HCT116 (cell line): ENCODE measurements at regions not wholly inside any gene's neighbourhood (a gene's known extent, or its start where the extent isn't known, plus 50 kb on each side); places are given as distances from the start of the nearest gene placed in this dataset.

ENCODE experiments used
- ATAC-seq: fragments of 200-7000 bp; cut with Tn5 transposase; 2 replicates; pipeline ENCODE4 v1.9.1; 2020; ENCODE audit warnings: mild to moderate bottlenecking, moderate library complexity
- BruUV-seq: library from RNA; stranded (reverse); fragments of 400-500 nt; replicated peaks from 2 replicates; lab custom pipeline; 2021; lab: Mats Ljungman, UMichigan
- CTCF ChIA-PET: fragments of 300-600 bp; sonication (Branson Sonifier 250); formaldehyde crosslinking; loops from one replicate; lab custom pipeline; 2021; ENCODE audit warnings: antibody characterized with exemption; lab: Charles Lee
- POLR2A ChIA-PET: fragments of 300-600, 350-600 bp; sonication (Branson Sonifier 250); formaldehyde crosslinking; loops from one replicate; lab custom pipeline; 2021; ENCODE audit warnings: antibody characterized with exemption; lab: Charles Lee
- RAD21 ChIA-PET, 2 experiments: fragments of 300-600 bp; sonication (Branson Sonifier 250); formaldehyde crosslinking; loops; one replicate each; lab custom pipeline; 2023; ENCODE audit warnings: low total read pairs in 2 of 2; ENCODE audit not compliant: uncharacterized antibody in 2 of 2, unreplicated experiment in 2 of 2, low non-redundant PET in 1 of 2; lab: Charles Lee
- DNase-seq: peaks from one replicate; pipeline ENCODE4 v3.0.0-alpha.2; 2010; ENCODE audit warnings: low read depth, low spot score
- H2AFZ ChIP-seq: fragments of 200-600 bp; shearing (Covaris generic), sonication (generic); 2 replicates; pipeline ENCODE4 v1.6.1; 2017; ENCODE audit warnings: low read depth, mixed run types, mixed read lengths, antibody characterized with exemption, low read length; ENCODE audit not compliant: poor library complexity, severe bottlenecking
- H3K27ac ChIP-seq: 2 replicates; pipeline ENCODE4 v1.5.1; 2012; ENCODE audit warnings: low read depth, low read length
- H3K27me3 ChIP-seq: fragments of 200-600 bp; sonication (generic); 2 replicates; pipeline ENCODE4 v1.6.1; 2016; ENCODE audit warnings: mixed run types, low read length, mixed read lengths; ENCODE audit not compliant: insufficient read depth
- H3K36me3 ChIP-seq, 2 experiments: fragments of 200-500 bp in 1 of 2; fragments of 200-600 bp in 1 of 2; sonication (Bioruptor generic) in 1 of 2; sonication (generic) in 1 of 2; 2 replicates each; pipeline versions ENCODE4 v1.5.1 to v1.6.1; 2014 to 2016; ENCODE audit warnings: low read length in 2 of 2, inconsistent platforms in 1 of 2, mixed read lengths in 1 of 2, mixed run types in 1 of 2; ENCODE audit not compliant: insufficient read depth in 2 of 2, control insufficient read depth in 1 of 2
- H3K4me1 ChIP-seq, 2 experiments: fragments of 200-600 bp in 1 of 2; sonication (generic) in 1 of 2; 2 replicates each; pipeline versions ENCODE4 v1.5.1 to v1.6.1; 2012 to 2017; ENCODE audit warnings: low read length in 2 of 2, inconsistent platforms in 1 of 2, mild to moderate bottlenecking in 1 of 2, mixed read lengths in 1 of 2, mixed run types in 1 of 2, moderate library complexity in 1 of 2; ENCODE audit not compliant: insufficient read depth in 2 of 2, control insufficient read depth in 1 of 2
- H3K4me2 ChIP-seq: fragments of 200-600 bp; sonication (generic); 2 replicates; pipeline ENCODE4 v1.6.1; 2017; ENCODE audit warnings: mixed run types, low read length, mixed read lengths
- H3K4me3 ChIP-seq, 2 experiments: fragments of 200-600 bp in 1 of 2; sonication (generic) in 1 of 2; replicated peaks in 1 of 2; 2 replicates each; pipeline ENCODE4 v1.5.1; 2011 to 2016; ENCODE audit warnings: low read length in 2 of 2, control low read depth in 1 of 2, low read depth in 1 of 2, mild to moderate bottlenecking in 1 of 2, mixed read lengths in 1 of 2, mixed run types in 1 of 2
- H3K79me2 ChIP-seq: fragments of 200-600 bp; sonication (generic); 2 replicates; pipeline ENCODE4 v1.6.1; 2017; ENCODE audit warnings: mild to moderate bottlenecking, mixed run types, low read length, moderate library complexity, mixed read lengths; ENCODE audit not compliant: insufficient read depth
- H3K9ac ChIP-seq: fragments of 200-600 bp; sonication (generic); 2 replicates; pipeline ENCODE4 v1.6.1; 2016; ENCODE audit warnings: low read length, mixed read lengths
- H3K9me2 ChIP-seq: fragments of 200-600 bp; sonication (generic), shearing (Covaris generic); 2 replicates; pipeline ENCODE4 v1.6.1; 2017; ENCODE audit warnings: mixed run types, mild to moderate bottlenecking, moderate library complexity; ENCODE audit not compliant: insufficient read depth
- H3K9me3 ChIP-seq, 2 experiments: fragments of 200-500 bp in 1 of 2; fragments of 200-600 bp in 1 of 2; sonication (Bioruptor generic) in 1 of 2; sonication (generic) in 1 of 2; 2 replicates each; pipeline ENCODE4 v1.6.1; 2014 to 2017; ENCODE audit warnings: low read length in 2 of 2, mixed read lengths in 2 of 2, inconsistent platforms in 1 of 2, low read depth in 1 of 2, mild to moderate bottlenecking in 1 of 2, mixed run types in 1 of 2, moderate library complexity in 1 of 2; ENCODE audit not compliant: control insufficient read depth in 1 of 2, insufficient read depth in 1 of 2
- H4K20me1 ChIP-seq: fragments of 200-600 bp; sonication (generic), shearing (Covaris generic); 2 replicates; pipeline ENCODE4 v1.6.1; 2017; ENCODE audit warnings: mixed run types, mild to moderate bottlenecking, moderate library complexity; ENCODE audit not compliant: insufficient read depth
- CBX3 ChIP-seq: IDR thresholded peaks from 2 replicates; pipeline ENCODE4 v1.6.1; 2012; ENCODE audit warnings: low read depth
- CEBPB ChIP-seq: IDR thresholded peaks from 2 replicates; pipeline ENCODE4 v1.6.1; 2012; ENCODE audit warnings: low read depth
- EGR1 ChIP-seq: IDR thresholded peaks from 2 replicates; pipeline ENCODE4 v1.6.1; 2012; ENCODE audit warnings: low read depth
- ELF1 ChIP-seq: IDR thresholded peaks from 2 replicates; pipeline ENCODE4 v1.6.1; 2012; ENCODE audit warnings: low read depth, borderline replicate concordance
- JUND ChIP-seq: IDR thresholded peaks from 2 replicates; pipeline ENCODE4 v1.6.1; 2012
- MAX ChIP-seq: IDR thresholded peaks from 2 replicates; pipeline ENCODE4 v1.6.1; 2012
- RAD21 ChIP-seq: IDR thresholded peaks from 2 replicates; pipeline ENCODE4 v1.6.1; 2012; ENCODE audit warnings: low read depth, mild to moderate bottlenecking
- SIN3A ChIP-seq: IDR thresholded peaks from 2 replicates; pipeline ENCODE4 v1.6.1; 2012; ENCODE audit warnings: low read depth
- SRF ChIP-seq: IDR thresholded peaks from 2 replicates; pipeline ENCODE4 v1.6.1; 2012; ENCODE audit warnings: low read depth
- TCF7L2 ChIP-seq: IDR thresholded peaks from 2 replicates; pipeline ENCODE4 v1.7.0; 2011; ENCODE audit warnings: borderline replicate concordance, inconsistent platforms; ENCODE audit not compliant: insufficient read depth, insufficient read length; ENCODE audit errors: extremely low read depth
- YY1 ChIP-seq: IDR thresholded peaks from 2 replicates; pipeline ENCODE4 v1.6.1; 2011; ENCODE audit warnings: low read length, low read depth, moderate library complexity, mild to moderate bottlenecking; ENCODE audit not compliant: insufficient replicate concordance; ENCODE audit errors: extremely low read depth
- ZBTB33 ChIP-seq: IDR thresholded peaks from 2 replicates; pipeline ENCODE4 v1.6.1; 2011; ENCODE audit warnings: mild to moderate bottlenecking, low read length, moderate library complexity; ENCODE audit not compliant: insufficient replicate concordance; ENCODE audit errors: extremely low read depth
- ZFX ChIP-seq: fragments of 450-650 bp; IDR thresholded peaks from 2 replicates; pipeline ENCODE4 v1.6.1; 2017
- intact Hi-C: fragments of 100-400 bp; cut with micrococcal nuclease; formaldehyde crosslinking; loops from 2 replicates; pipeline ENCODE4 v1.10.0; 2022
- TF ChIP-seq, protein P1 (sequence below), 3 experiments: fragments of 200-600 bp in 1 of 3; sonication (generic) in 1 of 3; IDR thresholded peaks in 2 of 3; conservative IDR thresholded peaks in 1 of 3; 2 replicates each; pipeline ENCODE4 v1.5.1; 2012 to 2017; ENCODE audit warnings: low read depth in 2 of 3, low read length in 2 of 3, antibody characterized with exemption in 1 of 3, borderline replicate concordance in 1 of 3, control low read depth in 1 of 3, mild to moderate bottlenecking in 1 of 3, mixed read lengths in 1 of 3, mixed run types in 1 of 3, moderate library complexity in 1 of 3; ENCODE audit not compliant: insufficient read depth in 1 of 3

GRCh38 chr4:13866881-13867280 lies 239.4 kb upstream of the BOD1L1 start:
- ChIA-PET RAD21 (no interaction called here), CTCF (no interaction called here), POLR2A (no interaction called here)
- ATAC-seq: no peak
- Histone ChIP-seq H3K9ac (no peak overlapping the region), H3K4me1 (no peaks in the 10 kb centered on the region), H3K79me2 (no peaks in the 10 kb centered on the region), H3K4me3 (no peak overlapping the region), H3K4me2 (no peak overlapping the region), H3K9me2 (no peaks in the 10 kb centered on the region), H3K9me3 (peaks cover 0 to 3% of the 10 kb centered on the region in 2 experiments; a peak in 2 of 4 replicates), H4K20me1 (no peaks in the 10 kb centered on the region), H2AFZ (no peak overlapping the region), H3K27ac (no peak overlapping the region), H3K36me3 (no peaks in the 10 kb centered on the region), H3K27me3 (no peaks in the 10 kb centered on the region)
- intact Hi-C loops: no loop called here
- TF ChIP-seq ELF1 (no peak), CEBPB (no peak)
- no TSS peak for BruUV-seq
- DNase-seq: no peak

GRCh38 chr4:13872155-13872554 lies 244.6 kb upstream of the BOD1L1 start:
- no peak overlapping the region for H3K4me2 ChIP-seq
- no peak overlapping the region for H3K4me3 ChIP-seq

More at GRCh38 chr4:13872155-13872554, 244.6 kb upstream of the BOD1L1 start:
- ATAC-seq (no peak), DNase-seq (no peak)
- Histone ChIP-seq H2AFZ (no peak overlapping the region), H3K9me2 (no peaks in the 10 kb centered on the region), H3K4me1 (no peaks in the 10 kb centered on the region), H3K36me3 (no peaks in the 10 kb centered on the region), H4K20me1 (no peaks in the 10 kb centered on the region), H3K9me3 (no peaks in the 10 kb centered on the region; a peak in 1 of 4 replicates), H3K27ac (no peak overlapping the region), H3K79me2 (no peaks in the 10 kb centered on the region), H3K27me3 (no peaks in the 10 kb centered on the region), H3K9ac (no peak overlapping the region)
- ChIA-PET CTCF (no interaction called here), RAD21 (no interaction called here), POLR2A (no interaction called here)
- no TSS peak for BruUV-seq
- intact Hi-C loops: no loop called here
- no peak for TF ChIP-seq JUND
- TF ChIP-seq, protein P1, sequence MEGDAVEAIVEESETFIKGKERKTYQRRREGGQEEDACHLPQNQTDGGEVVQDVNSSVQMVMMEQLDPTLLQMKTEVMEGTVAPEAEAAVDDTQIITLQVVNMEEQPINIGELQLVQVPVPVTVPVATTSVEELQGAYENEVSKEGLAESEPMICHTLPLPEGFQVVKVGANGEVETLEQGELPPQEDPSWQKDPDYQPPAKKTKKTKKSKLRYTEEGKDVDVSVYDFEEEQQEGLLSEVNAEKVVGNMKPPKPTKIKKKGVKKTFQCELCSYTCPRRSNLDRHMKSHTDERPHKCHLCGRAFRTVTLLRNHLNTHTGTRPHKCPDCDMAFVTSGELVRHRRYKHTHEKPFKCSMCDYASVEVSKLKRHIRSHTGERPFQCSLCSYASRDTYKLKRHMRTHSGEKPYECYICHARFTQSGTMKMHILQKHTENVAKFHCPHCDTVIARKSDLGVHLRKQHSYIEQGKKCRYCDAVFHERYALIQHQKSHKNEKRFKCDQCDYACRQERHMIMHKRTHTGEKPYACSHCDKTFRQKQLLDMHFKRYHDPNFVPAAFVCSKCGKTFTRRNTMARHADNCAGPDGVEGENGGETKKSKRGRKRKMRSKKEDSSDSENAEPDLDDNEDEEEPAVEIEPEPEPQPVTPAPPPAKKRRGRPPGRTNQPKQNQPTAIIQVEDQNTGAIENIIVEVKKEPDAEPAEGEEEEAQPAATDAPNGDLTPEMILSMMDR (IDR thresholded peaks at IDR 0.05 in 2 of 3, conservative IDR thresholded peaks at IDR 0.05 in 1 of 3; ENCODE audit: borderline replicate concordance in 1 of 3, insufficient read depth in 1 of 3, low read depth in 2 of 3, low read length in 2 of 3): no peak
- no peak for TF ChIP-seq SIN3A
- no peak for TF ChIP-seq SRF
- TF ChIP-seq ZFX: no peak
- TF ChIP-seq ZBTB33: no peak
- no peak for TF ChIP-seq CBX3
- TF ChIP-seq TCF7L2: no peak
- no peak for TF ChIP-seq MAX
- no peak for TF ChIP-seq EGR1
- TF ChIP-seq RAD21: no peak
- no peak for TF ChIP-seq YY1
